Duodenal mucosa (tissue), 2 donors: ENCODE measurements at regions not wholly inside any gene's neighbourhood (a gene's known extent, or its start where the extent isn't known, plus 50 kb on each side); places are given as distances from the start of the nearest gene placed in this dataset.
"Not testable (repeated sequence)": the region's sequence is repeated elsewhere in the genome, so short reads cannot be mapped to it uniquely, and the experiment has no call there.

Experiments
- H3K27ac ChIP-seq: one replicate; pipeline ENCODE4 v1.7.0; 2013; ENCODE audit warnings: low read depth, low read length
- H3K27me3 ChIP-seq, 2 donors: one replicate each; pipeline ENCODE4 v1.7.0; 2013; ENCODE audit warnings: low read length in 2 of 2, control low read depth in 1 of 2; ENCODE audit not compliant: insufficient read depth in 2 of 2, control insufficient read depth in 1 of 2
- H3K36me3 ChIP-seq, 2 donors: one replicate each; pipeline ENCODE4 v1.7.0; 2013; ENCODE audit warnings: low read length in 2 of 2, control low read depth in 1 of 2; ENCODE audit not compliant: insufficient read depth in 2 of 2, control insufficient read depth in 1 of 2
- H3K4me1 ChIP-seq, 2 donors: one replicate each; pipeline ENCODE4 v1.7.0; 2013; ENCODE audit warnings: low read length in 2 of 2, control low read depth in 1 of 2; ENCODE audit not compliant: insufficient read depth in 2 of 2, control insufficient read depth in 1 of 2
- H3K4me3 ChIP-seq, 2 donors: one replicate each; pipeline ENCODE4 v1.7.0; 2013; ENCODE audit warnings: low read length in 2 of 2, low read depth in 1 of 2
- H3K9ac ChIP-seq, 2 donors: one replicate each; pipeline ENCODE4 v1.7.0; 2013; ENCODE audit warnings: low read length in 2 of 2, low read depth in 1 of 2
- H3K9me3 ChIP-seq, 2 donors: one replicate each; pipeline ENCODE4 v1.7.0; 2013; ENCODE audit warnings: low read length in 2 of 2, control low read depth in 1 of 2; ENCODE audit not compliant: control insufficient read depth in 1 of 2

DNA sequence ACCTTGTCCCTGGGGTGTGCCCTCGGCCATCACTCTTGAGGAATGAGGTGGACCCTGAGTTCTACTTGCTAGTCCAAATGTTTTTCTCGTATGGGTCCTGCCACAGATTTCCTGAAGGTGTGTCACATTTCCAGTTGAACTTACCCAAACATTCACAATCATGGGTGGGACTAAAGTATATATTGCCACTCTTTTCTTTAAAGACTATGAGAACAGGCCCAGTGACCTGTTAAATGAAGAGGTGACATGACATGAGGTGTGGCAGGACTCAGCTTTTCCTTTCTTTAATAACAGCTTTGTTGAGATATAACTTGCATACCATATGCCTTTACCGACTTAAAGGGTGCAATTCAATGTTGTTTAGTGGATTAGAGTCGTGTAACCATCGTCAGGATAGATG is 177.2 kb upstream of the EXOC2 start:
- H3K36me3 ChIP-seq, result no peaks in the 10 kb centered on the region
- H3K4me1 ChIP-seq, result peaks cover 7 to 12% of the 10 kb centered on the region in 2 donors
- H3K27ac ChIP-seq, result no peak overlapping the region
- no peak overlapping the region for H3K9ac ChIP-seq
- H3K9me3 ChIP-seq, result no peaks in the 10 kb centered on the region
- H3K27me3 ChIP-seq, result no peaks in the 10 kb centered on the region
- H3K4me3 ChIP-seq, result no peak overlapping the region

DNA sequence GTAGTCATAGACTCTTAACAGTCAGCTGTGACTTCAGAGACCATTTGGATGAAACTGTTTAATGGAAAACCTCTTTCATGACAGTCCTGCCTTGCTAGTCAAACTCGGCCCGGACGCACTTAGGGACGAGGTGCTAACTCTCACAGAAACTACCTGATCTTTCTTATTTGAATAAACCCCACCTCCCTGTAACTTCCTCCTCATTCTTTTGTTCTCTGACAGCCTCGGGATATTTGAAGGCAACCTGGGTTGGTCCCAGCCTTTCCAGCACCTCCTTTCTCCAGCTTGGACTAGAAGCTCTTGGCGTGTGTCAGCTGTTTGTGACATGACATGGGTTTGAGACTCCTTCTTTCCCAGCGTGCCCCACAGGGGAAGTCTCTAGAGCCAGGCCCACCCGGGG is 175.3 kb upstream of the EXOC2 start:
- no peak overlapping the region for H3K4me3 ChIP-seq
- H3K4me1 ChIP-seq, result peaks cover 7 to 9% of the 10 kb centered on the region in 2 donors
- H3K36me3 ChIP-seq, result no peaks in the 10 kb centered on the region
- no peaks in the 10 kb centered on the region for H3K27me3 ChIP-seq
- no peaks in the 10 kb centered on the region for H3K9me3 ChIP-seq
- no peak overlapping the region for H3K27ac ChIP-seq
- H3K9ac ChIP-seq, result no peak overlapping the region

DNA sequence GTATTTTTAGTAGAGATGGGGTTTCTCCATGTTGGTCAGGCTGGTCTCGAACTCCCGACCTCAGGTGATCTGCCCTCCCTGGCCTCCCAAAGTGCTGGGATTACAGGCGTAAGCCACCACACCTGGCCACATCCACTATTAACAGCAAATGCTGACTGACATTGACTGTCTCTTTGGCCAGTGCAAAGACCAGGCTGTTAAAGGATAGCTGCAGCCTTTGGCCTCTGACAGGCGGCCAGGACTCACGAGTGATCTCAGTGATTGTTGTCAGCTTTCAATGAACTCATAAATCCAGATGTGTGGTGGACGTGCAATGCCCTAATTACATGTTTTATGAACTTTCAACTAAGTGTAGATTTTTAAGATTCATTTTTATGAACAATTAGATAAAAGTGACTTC is 174.4 kb upstream of the EXOC2 start:
- Histone ChIP-seq H3K4me3 (no peak overlapping the region), H3K27me3 (no peaks in the 10 kb centered on the region), H3K4me1 (peaks cover 7 to 9% of the 10 kb centered on the region in 2 donors), H3K36me3 (no peaks in the 10 kb centered on the region), H3K9ac (no peak overlapping the region), H3K9me3 (no peaks in the 10 kb centered on the region), H3K27ac (no peak overlapping the region)

DNA sequence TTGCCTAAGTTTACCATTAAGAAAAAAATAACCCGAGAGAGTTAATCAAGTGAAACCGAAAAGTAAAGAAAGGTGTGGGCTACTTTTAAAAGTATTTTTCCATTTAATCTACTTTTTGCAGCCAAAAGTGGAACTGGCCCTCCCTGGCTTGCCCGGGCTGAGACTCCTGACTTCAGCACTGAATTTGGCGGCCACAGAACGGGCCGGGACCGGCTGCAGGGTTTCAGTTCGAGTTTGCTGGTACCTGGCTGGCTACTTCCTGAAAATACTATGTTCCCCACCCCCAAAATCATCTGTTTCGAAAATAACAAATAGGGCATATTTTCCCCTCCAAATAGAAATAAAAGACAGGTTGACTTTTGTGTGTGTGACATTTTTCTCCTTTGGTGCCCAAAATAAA is 173.4 kb upstream of the EXOC2 start:
- no peak overlapping the region for H3K27ac ChIP-seq
- peak overlapping the region in 1 of 2 donors; percentile 9 for H3K4me3 ChIP-seq

DNA sequence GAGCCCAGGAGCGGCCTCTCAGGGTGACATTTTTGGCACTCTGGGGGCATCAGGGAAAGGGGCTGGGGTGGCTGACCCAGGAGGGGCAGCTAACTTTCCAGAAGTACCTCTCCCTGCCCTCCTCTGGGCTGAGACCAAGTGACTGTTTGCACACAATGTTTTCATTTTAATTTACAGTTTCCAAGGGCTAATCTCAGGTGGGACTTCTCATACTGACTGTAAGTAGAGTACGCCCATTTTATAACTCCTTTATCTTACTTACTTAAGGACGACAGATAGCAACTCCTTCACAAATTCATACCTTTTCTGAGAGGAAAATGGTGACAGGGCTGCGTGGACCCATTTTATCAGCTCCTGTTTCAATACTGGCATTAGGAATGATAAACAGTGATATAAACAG is 172.9 kb upstream of the EXOC2 start:
- Histone ChIP-seq H3K4me1 (peaks cover 7 to 9% of the 10 kb centered on the region in 2 donors), H3K27ac (no peak overlapping the region), H3K4me3 (peak overlapping the region in 1 of 2 donors; percentile 9), H3K36me3 (no peaks in the 10 kb centered on the region), H3K9ac (no peak overlapping the region), H3K9me3 (no peaks in the 10 kb centered on the region), H3K27me3 (no peaks in the 10 kb centered on the region)

More for the DNA sequence above, 173.4 kb upstream of the EXOC2 start:
- H3K27me3 ChIP-seq, result no peaks in the 10 kb centered on the region
- no peaks in the 10 kb centered on the region for H3K36me3 ChIP-seq
- no peak overlapping the region for H3K9ac ChIP-seq
- peaks cover 7 to 9% of the 10 kb centered on the region in 2 donors for H3K4me1 ChIP-seq
- no peaks in the 10 kb centered on the region for H3K9me3 ChIP-seq

DNA sequence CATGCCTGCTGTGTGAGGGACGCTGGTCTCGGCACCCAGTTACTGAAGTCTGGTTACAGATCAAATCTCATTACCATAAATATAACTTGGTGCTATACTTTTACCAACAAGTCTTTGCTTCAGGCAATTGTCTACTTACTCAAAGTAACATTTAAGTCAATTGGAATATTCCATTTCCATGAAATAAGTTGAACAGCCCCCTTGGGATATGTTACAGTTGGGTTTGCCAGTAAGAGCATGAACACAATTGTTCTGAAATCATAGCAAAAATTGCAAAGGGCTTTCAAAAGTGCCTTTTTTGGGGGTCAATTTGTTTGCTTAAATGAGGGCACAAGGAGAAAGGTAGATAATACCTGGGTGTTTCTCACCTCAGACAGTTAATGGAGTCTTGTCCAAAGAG is 170.9 kb upstream of the EXOC2 start:
- Histone ChIP-seq H3K4me1 (peaks cover 7 to 9% of the 10 kb centered on the region in 2 donors), H3K27me3 (no peaks in the 10 kb centered on the region), H3K9ac (no peak overlapping the region), H3K9me3 (no peaks in the 10 kb centered on the region), H3K36me3 (no peaks in the 10 kb centered on the region), H3K4me3 (no peak overlapping the region), H3K27ac (no peak overlapping the region)

DNA sequence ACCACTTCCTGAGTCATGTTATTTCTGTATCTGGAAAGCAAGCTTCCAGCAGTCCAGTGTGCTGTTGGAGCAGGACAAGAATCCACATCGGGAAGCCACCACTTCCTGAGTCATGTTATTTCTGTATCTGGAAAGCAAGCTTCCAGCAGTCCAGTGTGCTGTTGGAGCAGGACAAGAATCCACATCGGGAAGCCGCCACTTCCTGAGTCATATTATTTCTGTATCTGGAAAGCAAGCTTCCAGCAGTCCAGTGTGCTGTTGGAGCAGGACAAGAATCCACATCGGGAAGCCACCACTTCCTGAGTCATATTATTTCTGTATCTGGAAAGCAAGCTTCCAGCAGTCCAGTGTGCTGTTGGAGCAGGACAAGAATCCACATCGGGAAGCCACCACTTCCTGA is 170.2 kb upstream of the EXOC2 start:
- H3K27me3 ChIP-seq, H3K27ac ChIP-seq, H3K4me3 ChIP-seq, H3K36me3 ChIP-seq, H3K4me1 ChIP-seq, H3K9ac ChIP-seq, H3K9me3 ChIP-seq: not testable (repeated sequence)

DNA sequence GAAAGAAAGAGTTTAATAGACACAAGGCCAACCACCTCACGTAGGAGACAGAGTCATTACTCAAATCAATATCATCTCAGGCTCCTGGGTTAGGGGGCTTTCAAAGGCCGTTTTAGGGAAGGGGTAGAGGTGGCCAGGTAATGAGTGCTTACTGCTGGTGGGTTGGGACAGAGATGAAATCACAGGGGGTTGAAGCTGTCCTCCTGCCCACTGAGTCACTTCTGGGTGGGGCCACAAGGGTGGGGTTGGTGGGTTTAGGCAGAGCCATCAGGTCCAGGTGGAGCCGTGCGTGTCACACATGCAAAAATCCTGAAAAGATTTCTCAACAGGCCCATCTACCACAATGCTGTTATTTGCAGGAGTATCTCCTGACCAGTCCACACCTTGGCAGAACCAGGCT is 167.0 kb upstream of the EXOC2 start:
- H3K9ac ChIP-seq, result no peak overlapping the region

DNA sequence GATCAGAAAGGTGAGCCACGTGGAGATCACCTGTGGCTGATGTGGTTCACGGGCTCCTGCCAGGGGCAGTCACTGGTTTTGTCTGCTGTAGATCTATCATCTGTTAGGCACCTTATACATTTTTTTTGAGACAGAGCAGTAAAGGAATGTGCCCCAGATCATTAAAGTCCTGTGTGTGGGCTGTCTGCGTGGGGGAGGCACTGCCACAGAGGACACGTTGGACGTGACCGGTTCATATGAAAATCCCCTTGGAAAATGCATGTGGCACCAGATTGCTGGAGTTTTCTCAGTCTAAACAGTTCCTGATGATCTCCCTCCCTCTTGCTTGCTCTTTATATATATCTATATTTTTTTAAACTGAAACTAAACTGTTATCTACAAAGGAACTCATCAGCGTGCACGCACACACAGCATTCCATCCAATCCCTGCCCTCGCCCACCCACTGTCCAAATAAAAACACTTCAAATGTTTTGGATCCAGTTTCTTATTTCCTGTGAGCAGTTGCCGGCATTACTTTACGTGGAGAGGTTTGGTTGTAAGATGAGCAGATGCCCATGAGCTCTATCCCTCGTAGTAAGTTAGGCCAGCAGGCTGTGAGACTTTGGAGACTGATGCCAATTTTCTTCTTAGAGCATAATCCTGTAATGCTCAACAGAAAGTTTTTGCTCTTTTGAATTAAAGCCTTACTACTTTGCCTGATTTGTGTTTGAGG is 161.6 kb upstream of the EXOC2 start:
- Histone ChIP-seq H3K27me3 (no peaks in the 10 kb centered on the region), H3K9ac (no peak overlapping the region), H3K4me1 (no peaks in the 10 kb centered on the region), H3K27ac (no peak overlapping the region), H3K4me3 (no peak overlapping the region), H3K36me3 (no peaks in the 10 kb centered on the region), H3K9me3 (no peaks in the 10 kb centered on the region)

More for the DNA sequence above, 167.0 kb upstream of the EXOC2 start:
- no peaks in the 10 kb centered on the region for H3K9me3 ChIP-seq
- H3K4me3 ChIP-seq, result no peak overlapping the region
- H3K27me3 ChIP-seq, result no peaks in the 10 kb centered on the region
- no peaks in the 10 kb centered on the region for H3K36me3 ChIP-seq
- H3K27ac ChIP-seq, result no peak overlapping the region
- no peaks in the 10 kb centered on the region for H3K4me1 ChIP-seq

DNA sequence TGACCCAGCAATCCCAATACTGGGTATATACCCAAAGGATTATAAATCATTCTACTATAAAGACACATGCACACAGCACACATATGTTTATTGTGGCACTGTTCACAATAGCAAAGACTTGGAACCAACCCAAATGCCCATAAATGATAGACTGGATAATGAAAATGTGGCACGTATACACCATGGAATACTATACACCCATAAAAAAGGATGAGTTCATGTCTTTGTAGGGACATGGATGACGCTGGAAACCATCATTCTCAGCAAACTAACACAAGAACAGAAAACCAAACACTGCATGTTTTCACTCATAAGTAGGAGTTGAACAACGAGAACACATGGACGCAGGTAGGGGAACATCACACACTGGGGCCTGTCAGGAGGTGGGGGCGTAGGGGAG is 159.3 kb upstream of the EXOC2 start:
- H3K27ac ChIP-seq, H3K9ac ChIP-seq, H3K9me3 ChIP-seq: not testable (repeated sequence)

More for the DNA sequence above, 159.3 kb upstream of the EXOC2 start:
- H3K4me1 ChIP-seq, H3K36me3 ChIP-seq, H3K27me3 ChIP-seq, H3K4me3 ChIP-seq: not testable (repeated sequence)
